Pancreas (tissue), 10 donors: ENCODE measurements at regions not wholly inside any gene's neighbourhood (a gene's known extent, or its start where the extent isn't known, plus 50 kb on each side); places are given as distances from the start of the nearest gene placed in this dataset.

Source experiments
- ATAC-seq, 4 donors: fragments of 200-7000 bp; cut with Tn5 transposase; one replicate each; pipeline versions ENCODE4 v1.8.0 to v1.9.1; 2020; ENCODE audit warnings: mild to moderate bottlenecking in 4 of 4, moderate library complexity in 4 of 4
- DNase-seq, 6 donors: peaks; one replicate each; pipeline ENCODE4 v3.0.0-alpha.2; 2020
- FAIRE-seq: peaks from 2 replicates; lab custom pipeline; 2012; peaks lifted over from hg19 to GRCh38; lab: Jason Lieb, UNC
- H3K27ac ChIP-seq, 4 donors: fragments of 200-600 bp; sonication (generic); 1 replicate in 3 of 4; 2 replicates in 1 of 4; pipeline versions ENCODE4 v1.5.0 to v1.8.0; 2020
- H3K27me3 ChIP-seq, 4 donors: fragments of 200-600 bp; one replicate each; pipeline ENCODE4 v1.8.0; 2021
- H3K36me3 ChIP-seq, 3 donors: fragments of 200-600 bp; sonication (generic) in 1 of 3; one replicate each; pipeline versions ENCODE4 v1.5.0 to v1.8.0; 2020 to 2021
- H3K4me1 ChIP-seq, 3 donors: fragments of 200-600 bp; one replicate each; pipeline ENCODE4 v1.8.0; 2021
- H3K4me3 ChIP-seq, 4 donors: fragments of 200-600 bp; sonication (generic) in 2 of 4; one replicate each; pipeline versions ENCODE4 v1.5.0 to v1.8.0; 2020 to 2021
- H3K9me3 ChIP-seq, 4 donors: fragments of 200-600 bp; one replicate each; pipeline ENCODE4 v1.8.0; 2021
- WGBS, 2 donors: extraction: QIAGEN DNeasy Blood & Tissue Kit; methylation state at CpG; one replicate each; pipeline ENCODE4 v1.1.7; 2013; 5-methylcytosine and 5-hydroxymethylcytosine counted together
- intact Hi-C, 3 donors: fragments of 100-400 bp; cut with DNase I; formaldehyde crosslinking; loops; one replicate each; pipeline versions ENCODE4 v1.11.1 to v1.14.2; 2022
- TF ChIP-seq, protein P1 (sequence below), 4 donors: fragments of 200-600 bp; sonication (generic) in 3 of 4; IDR thresholded peaks; one replicate each; pipeline versions ENCODE4 v1.5.0 to v1.8.0; 2021; ENCODE audit warnings: antibody characterized with exemption in 4 of 4
- donor health status: healthy with polysubstance abuse.
- donor health status: DM: no; HTN: no; CAD: no; lungs with moderate emphysema.
- donor health status: DM: no; HTN: no; CAD: no.
- donor health status: control.
- donor health status: control.
- donor health status: Bipolar disorder and iron deficiency.
- donor health status: DM: yes; HTN: yes; CAD: no.
- donor health status: DM: no; HTN: no; CAD: no.
- donor health status: DM: no; HTN: no; CAD: no.
- donor health status: DM: yes; HTN: yes; CAD: no.

DNA sequence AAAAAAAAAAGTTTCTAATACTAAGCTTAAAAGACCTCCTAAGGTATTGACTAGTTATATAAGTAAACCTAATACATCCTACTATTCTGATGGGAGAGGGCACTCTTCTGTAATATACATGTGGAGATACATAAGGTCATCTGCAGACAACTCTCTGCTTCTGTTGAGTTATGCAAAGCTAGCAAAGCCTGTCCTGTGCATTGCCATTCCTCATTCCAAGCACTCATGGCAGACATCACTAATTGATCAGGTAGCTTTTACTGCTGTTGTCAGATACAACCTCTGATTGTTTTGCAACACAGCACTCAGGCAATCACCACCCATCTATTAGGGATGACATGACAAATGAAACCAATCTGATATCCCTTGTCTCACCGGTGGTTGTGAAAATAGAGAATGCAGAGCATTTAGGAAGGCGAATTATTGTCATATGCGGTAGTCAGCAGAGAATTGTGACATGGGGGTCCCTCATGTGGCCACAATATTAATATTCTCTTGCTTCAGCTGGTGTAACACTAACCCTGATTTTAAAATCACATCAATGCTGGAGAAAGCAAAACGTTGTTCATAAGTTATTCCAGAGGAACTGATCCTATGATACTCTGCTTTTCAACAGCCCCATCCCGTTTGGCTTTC lies 416.5 kb upstream of the GYPC start:
- TF ChIP-seq, protein P1, sequence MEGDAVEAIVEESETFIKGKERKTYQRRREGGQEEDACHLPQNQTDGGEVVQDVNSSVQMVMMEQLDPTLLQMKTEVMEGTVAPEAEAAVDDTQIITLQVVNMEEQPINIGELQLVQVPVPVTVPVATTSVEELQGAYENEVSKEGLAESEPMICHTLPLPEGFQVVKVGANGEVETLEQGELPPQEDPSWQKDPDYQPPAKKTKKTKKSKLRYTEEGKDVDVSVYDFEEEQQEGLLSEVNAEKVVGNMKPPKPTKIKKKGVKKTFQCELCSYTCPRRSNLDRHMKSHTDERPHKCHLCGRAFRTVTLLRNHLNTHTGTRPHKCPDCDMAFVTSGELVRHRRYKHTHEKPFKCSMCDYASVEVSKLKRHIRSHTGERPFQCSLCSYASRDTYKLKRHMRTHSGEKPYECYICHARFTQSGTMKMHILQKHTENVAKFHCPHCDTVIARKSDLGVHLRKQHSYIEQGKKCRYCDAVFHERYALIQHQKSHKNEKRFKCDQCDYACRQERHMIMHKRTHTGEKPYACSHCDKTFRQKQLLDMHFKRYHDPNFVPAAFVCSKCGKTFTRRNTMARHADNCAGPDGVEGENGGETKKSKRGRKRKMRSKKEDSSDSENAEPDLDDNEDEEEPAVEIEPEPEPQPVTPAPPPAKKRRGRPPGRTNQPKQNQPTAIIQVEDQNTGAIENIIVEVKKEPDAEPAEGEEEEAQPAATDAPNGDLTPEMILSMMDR (IDR thresholded peaks at IDR 0.05), result no peak
- H3K27me3 ChIP-seq, result no peaks in the 10 kb centered on the region
- intact Hi-C loops, result loop anchor here in 1 of 3 donors (10.0 kb wide), 1 partner anchor 535 kb away; no protein-coding TSS in a partner anchor

GRCh38 chr2:126241001-126241400 lies 415.0 kb upstream of the GYPC start:
- ATAC-seq (no peak), FAIRE-seq (no peak), DNase-seq (no peak)
- Histone ChIP-seq H3K4me3 (no peak overlapping the region), H3K27me3 (no peaks in the 10 kb centered on the region), H3K9me3 (no peaks in the 10 kb centered on the region), H3K36me3 (no peaks in the 10 kb centered on the region), H3K4me1 (no peaks in the 10 kb centered on the region), H3K27ac (no peak overlapping the region)
- intact Hi-C loops, result loop anchor here in 1 of 3 donors (10.0 kb wide), 2 partner anchors 394 to 534 kb away; no protein-coding TSS in a partner anchor
- WGBS, 2 donors, result 46 to 58% methylated on average over 2 of the region's 2 CpGs
- TF ChIP-seq, protein P1 (IDR thresholded peaks at IDR 0.05), result no peak

More for the DNA sequence above, 416.5 kb upstream of the GYPC start:
- DNase-seq (no peak), FAIRE-seq (no peak), ATAC-seq (no peak)
- H3K4me3 ChIP-seq, result no peak overlapping the region
- no peaks in the 10 kb centered on the region for H3K9me3 ChIP-seq
- H3K36me3 ChIP-seq, result no peaks in the 10 kb centered on the region
- no peak overlapping the region for H3K27ac ChIP-seq
- 57 to 73% methylated on average over 5 of the region's 5 CpGs for WGBS, 2 donors
- H3K4me1 ChIP-seq, result no peaks in the 10 kb centered on the region

- H3K4me1 ChIP-seq, result no peaks in the 10 kb centered on the region
- 62 to 74% methylated on average over 4 of the region's 4 CpGs for WGBS, 2 donors
- intact Hi-C loops, result loop anchor here in 1 of 3 donors (10.0 kb wide), 2 partner anchors 393 to 533 kb away; no protein-coding TSS in a partner anchor
- peaks cover 0 to 3% (median 0%) of the 10 kb centered on the region in 4 donors for H3K27me3 ChIP-seq
- DNase-seq, result no peak
- H3K36me3 ChIP-seq, result no peaks in the 10 kb centered on the region
- FAIRE-seq, result no peak
- H3K27ac ChIP-seq, result no peak overlapping the region
- H3K4me3 ChIP-seq, result no peak overlapping the region
- TF ChIP-seq, protein P1 (IDR thresholded peaks at IDR 0.05), result no peak
- ATAC-seq, result no peak
- no peaks in the 10 kb centered on the region for H3K9me3 ChIP-seq
Measured at GRCh38 chr2:126241411-126241810, 414.5 kb upstream of the GYPC start.

GRCh38 chr2:126244937-126245336 lies 411.0 kb upstream of the GYPC start:
- no peak for FAIRE-seq
- TF ChIP-seq, protein P1 (IDR thresholded peaks at IDR 0.05), result peak; percentile 14 to 44 (median 32)
- ATAC-seq, result peak in 3 of 4 donors; percentile 63 to 91 (median 75)

DNA sequence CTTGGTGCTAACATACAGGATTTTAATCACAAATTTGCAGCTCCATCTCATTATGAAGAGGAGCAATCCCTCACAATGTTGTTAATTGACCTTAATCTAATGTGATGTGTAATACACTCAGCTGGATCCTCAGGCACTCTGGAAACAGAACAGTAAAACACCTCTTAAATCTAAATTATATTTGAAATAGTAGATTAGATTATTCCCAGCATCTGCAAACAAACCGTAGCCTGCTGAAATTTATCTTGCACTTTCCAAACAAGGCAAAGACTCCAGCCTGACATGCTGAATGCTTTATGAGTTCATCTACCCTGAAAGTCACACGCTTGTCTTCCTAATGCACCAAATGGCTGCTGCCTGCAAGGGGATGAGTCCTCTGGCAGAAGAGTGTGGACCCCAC lies 402.3 kb upstream of the GYPC start:
- ATAC-seq (no peak), DNase-seq (no peak), FAIRE-seq (no peak)
- TF ChIP-seq, protein P1 (IDR thresholded peaks at IDR 0.05), result no peak
- no peaks in the 10 kb centered on the region for H3K36me3 ChIP-seq
- WGBS, 2 donors, result 33 to 43% methylated on average over 2 of the region's 2 CpGs
- H3K27me3 ChIP-seq, result peaks cover 0 to 4% (median 0%) of the 10 kb centered on the region in 4 donors
- H3K4me1 ChIP-seq, result no peaks in the 10 kb centered on the region
- no peak overlapping the region for H3K4me3 ChIP-seq
- no peaks in the 10 kb centered on the region for H3K9me3 ChIP-seq
- no peak overlapping the region for H3K27ac ChIP-seq
- intact Hi-C loops, result no loop called here

More at GRCh38 chr2:126244937-126245336, 411.0 kb upstream of the GYPC start:
- DNase-seq, result peak in 5 of 6 donors; percentile 47 to 74 (median 53)
- 43 to 46% methylated on average over 3 of the region's 3 CpGs for WGBS, 2 donors
- Histone ChIP-seq H3K27ac (no peak overlapping the region), H3K9me3 (no peaks in the 10 kb centered on the region), H3K4me3 (no peak overlapping the region), H3K36me3 (no peaks in the 10 kb centered on the region), H3K4me1 (no peaks in the 10 kb centered on the region), H3K27me3 (peaks cover 0 to 4% (median 0%) of the 10 kb centered on the region in 4 donors)
- intact Hi-C loops, result loop anchor here in 1 of 3 donors (10.0 kb wide), 2 partner anchors 390 to 530 kb away; no protein-coding TSS in a partner anchor
